WTC11 (cell line): ENCODE measurements at regions not wholly inside any gene's neighbourhood (a gene's known extent, or its start where the extent isn't known, plus 50 kb on each side); places are given as distances from the start of the nearest gene placed in this dataset.
A peak's percentile ranks its signal among the peaks of the same experiment; 100 is the strongest.

ENCODE experiments used
- ATAC-seq: fragments of 200-7000 bp; cut with Tn5 transposase; 2 replicates; pipeline ENCODE4 v1.10.0; 2021; ENCODE audit warnings: mild to moderate bottlenecking, moderate library complexity
- CTCF ChIA-PET: fragments of 300-600 bp; sonication (Branson Sonifier 250); formaldehyde crosslinking; loops from one replicate; lab custom pipeline; 2021; ENCODE audit warnings: antibody characterized with exemption; lab: Charles Lee
- POLR2A ChIA-PET: fragments of 350-600 bp; sonication (Branson Sonifier 250); formaldehyde crosslinking; loops from one replicate; lab custom pipeline; 2021; ENCODE audit warnings: antibody characterized with exemption; lab: Charles Lee
- DNase-seq: peaks from one replicate; pipeline ENCODE4 v3.0.0; 2021; ENCODE audit warnings: low spot score
- H3K27ac Mint-ChIP-seq: 2 replicates; pipeline ENCODE4 v1.8.0; 2021; ENCODE audit warnings: mixed read lengths
- H3K27me3 Mint-ChIP-seq: 2 replicates; pipeline ENCODE4 v1.8.0; 2021; ENCODE audit warnings: low read depth, mild to moderate bottlenecking, moderate library complexity, mixed read lengths
- H3K36me3 Mint-ChIP-seq: 2 replicates; pipeline ENCODE4 v1.8.0; 2021; ENCODE audit warnings: mixed read lengths
- H3K4me1 Mint-ChIP-seq: 2 replicates; pipeline ENCODE4 v1.8.0; 2022; ENCODE audit warnings: mixed read lengths
- H3K4me3 Mint-ChIP-seq: 2 replicates; pipeline ENCODE4 v1.8.0; 2021; ENCODE audit warnings: mild to moderate bottlenecking, moderate library complexity, mixed read lengths
- H3K9me3 Mint-ChIP-seq: 2 replicates; pipeline ENCODE4 v1.8.0; 2021; ENCODE audit warnings: mixed read lengths
- ATF1 ChIP-seq: sonication (generic); formaldehyde crosslinking; IDR thresholded peaks from 2 replicates; pipeline ENCODE4 v1.8.1; 2023; ENCODE audit warnings: mild to moderate bottlenecking, moderate library complexity, missing genetic modification reagents
- GABPB1 ChIP-seq: sonication (generic); formaldehyde crosslinking; IDR thresholded peaks from 2 replicates; pipeline ENCODE4 v1.8.1; 2023; ENCODE audit warnings: mild to moderate bottlenecking, missing genetic modification reagents
- MXD4 ChIP-seq: fragments of 250-450 bp; sonication (Bioruptor Pico); IDR thresholded peaks from 2 replicates; pipeline ENCODE4 v1.8.0; 2021; ENCODE audit warnings: mild to moderate bottlenecking, moderate library complexity, borderline replicate concordance
- ZBTB21 ChIP-seq: sonication (generic); formaldehyde crosslinking; IDR thresholded peaks from 2 replicates; pipeline ENCODE4 v1.8.1; 2023; ENCODE audit warnings: mild to moderate bottlenecking, missing genetic modification reagents, borderline replicate concordance
- ZNF317 ChIP-seq: sonication (generic); formaldehyde crosslinking; IDR thresholded peaks from 2 replicates; pipeline ENCODE4 v1.8.1; 2023; ENCODE audit warnings: low read depth, mild to moderate bottlenecking, moderate library complexity, missing genetic modification reagents, borderline replicate concordance
- ZNF423 ChIP-seq: fragments of 250-450 bp; sonication (Bioruptor Pico); IDR thresholded peaks from 2 replicates; pipeline ENCODE4 v2.1.2; 2022; ENCODE audit warnings: mild to moderate bottlenecking, moderate library complexity
- ZNF671 ChIP-seq: fragments of 250-450 bp; sonication (Bioruptor Pico); IDR thresholded peaks from 2 replicates; pipeline ENCODE4 v1.8.0; 2021; ENCODE audit warnings: mild to moderate bottlenecking
- TF ChIP-seq, protein P1 (sequence below): sonication (generic); formaldehyde crosslinking; IDR thresholded peaks from 2 replicates; pipeline ENCODE4 v1.8.1; 2022; ENCODE audit warnings: missing genetic modification reagents, borderline replicate concordance
- TF ChIP-seq, protein P2 (sequence below): sonication (generic); formaldehyde crosslinking; IDR thresholded peaks from 2 replicates; pipeline ENCODE4 v1.8.1; 2023; ENCODE audit warnings: mild to moderate bottlenecking, missing genetic modification reagents, moderate library complexity
- TF ChIP-seq, protein P3 (sequence below): sonication (generic); formaldehyde crosslinking; IDR thresholded peaks from 2 replicates; pipeline ENCODE4 v1.8.1; 2022; ENCODE audit warnings: low read depth, missing genetic modification reagents, borderline replicate concordance
- TF ChIP-seq, protein P4 (sequence below): sonication (generic); formaldehyde crosslinking; IDR thresholded peaks from 2 replicates; pipeline ENCODE4 v1.8.0; 2022; ENCODE audit warnings: mild to moderate bottlenecking, missing genetic modification reagents
- TF ChIP-seq, protein P5 (sequence below): sonication (generic); formaldehyde crosslinking; IDR thresholded peaks from 2 replicates; pipeline ENCODE4 v1.8.1; 2023; ENCODE audit warnings: mild to moderate bottlenecking, missing genetic modification reagents, borderline replicate concordance
- TF ChIP-seq, protein P6 (sequence below): fragments of 250-450 bp; sonication (Bioruptor Pico); IDR thresholded peaks from 2 replicates; pipeline ENCODE4 v1.9.0; 2021; ENCODE audit warnings: mild to moderate bottlenecking
- TF ChIP-seq, protein P7 (sequence below): sonication (generic); formaldehyde crosslinking; IDR thresholded peaks from 2 replicates; pipeline ENCODE4 v1.8.1; 2023; ENCODE audit warnings: mild to moderate bottlenecking, moderate library complexity, missing genetic modification reagents
- TF ChIP-seq, protein P8 (sequence below): fragments of 250-450 bp; sonication (Bioruptor Pico); IDR thresholded peaks from 2 replicates; pipeline ENCODE4 v1.8.0; 2021; ENCODE audit warnings: mild to moderate bottlenecking
- TF ChIP-seq, protein P9 (sequence below): sonication (generic); formaldehyde crosslinking; IDR thresholded peaks from 2 replicates; pipeline ENCODE4 v1.8.0; 2022; ENCODE audit warnings: mild to moderate bottlenecking, missing genetic modification reagents

DNA sequence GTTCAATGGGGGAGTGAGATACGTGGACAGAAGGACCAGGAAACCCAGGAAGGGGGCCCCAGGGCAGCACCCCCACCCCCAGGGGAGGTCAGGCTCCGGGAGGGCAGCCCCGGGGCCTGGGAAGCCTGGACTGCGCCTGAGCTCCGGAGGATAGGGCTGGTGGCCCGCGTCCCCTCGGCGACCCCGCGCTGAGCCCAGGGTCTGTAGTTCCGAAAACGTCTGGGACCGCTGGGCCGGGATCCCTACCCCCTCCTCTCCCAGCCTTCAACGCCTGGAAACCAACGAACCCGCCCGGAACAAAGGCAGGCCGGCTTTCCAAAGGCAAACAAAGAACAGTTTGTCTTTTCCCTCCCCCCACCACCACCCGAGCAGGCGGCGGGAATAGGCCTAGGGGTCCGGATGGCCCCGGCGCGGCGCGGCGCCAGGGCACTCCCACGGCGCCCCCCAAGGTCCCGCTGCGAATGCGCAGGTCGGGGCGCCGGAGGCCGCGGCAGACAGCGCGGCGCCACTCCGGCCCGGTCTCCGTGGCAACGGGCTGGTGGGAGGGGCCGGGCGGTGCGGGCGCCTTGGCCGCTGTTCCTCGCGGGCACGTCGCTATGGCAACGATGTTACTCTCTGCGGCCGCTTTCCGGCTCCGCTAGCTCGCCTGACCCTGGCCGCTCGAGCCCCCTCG lies 58.5 kb downstream of the IGLL1 start:
- H3K9me3 Mint-ChIP-seq, result no peaks in the 10 kb centered on the region
- DNase-seq, result peak; percentile 92
- CTCF ChIA-PET, result interaction anchor here (0.6 to 2.1 kb wide), 5 partner anchors 70 to 247 kb away, joined by 3 to 9 read pairs (median 3); partner anchors contain the start of gene CHCHD10
- POLR2A ChIA-PET, result no interaction called here
- H3K27me3 Mint-ChIP-seq, result peaks cover 72% of the 10 kb centered on the region
- peaks cover 21% of the 10 kb centered on the region for H3K4me1 Mint-ChIP-seq
- no peaks in the 10 kb centered on the region for H3K36me3 Mint-ChIP-seq
- peak overlapping the region; percentile 75 for H3K4me3 Mint-ChIP-seq
- TF ChIP-seq, protein P1, sequence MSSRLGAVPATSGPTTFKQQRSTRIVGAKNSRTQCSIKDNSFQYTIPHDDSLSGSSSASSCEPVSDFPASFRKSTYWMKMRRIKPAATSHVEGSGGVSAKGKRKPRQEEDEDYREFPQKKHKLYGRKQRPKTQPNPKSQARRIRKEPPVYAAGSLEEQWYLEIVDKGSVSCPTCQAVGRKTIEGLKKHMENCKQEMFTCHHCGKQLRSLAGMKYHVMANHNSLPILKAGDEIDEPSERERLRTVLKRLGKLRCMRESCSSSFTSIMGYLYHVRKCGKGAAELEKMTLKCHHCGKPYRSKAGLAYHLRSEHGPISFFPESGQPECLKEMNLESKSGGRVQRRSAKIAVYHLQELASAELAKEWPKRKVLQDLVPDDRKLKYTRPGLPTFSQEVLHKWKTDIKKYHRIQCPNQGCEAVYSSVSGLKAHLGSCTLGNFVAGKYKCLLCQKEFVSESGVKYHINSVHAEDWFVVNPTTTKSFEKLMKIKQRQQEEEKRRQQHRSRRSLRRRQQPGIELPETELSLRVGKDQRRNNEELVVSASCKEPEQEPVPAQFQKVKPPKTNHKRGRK (CRISPR knock-in tag), result no peak
- TF ChIP-seq GABPB1 (CRISPR knock-in tag), result peak; percentile 64; the same call in 1 of the 2 replicates
- no peak for TF ChIP-seq ZNF671 (CRISPR knock-in tag)
- peak; percentile 86 for TF ChIP-seq ZNF423
- TF ChIP-seq, protein P2, sequence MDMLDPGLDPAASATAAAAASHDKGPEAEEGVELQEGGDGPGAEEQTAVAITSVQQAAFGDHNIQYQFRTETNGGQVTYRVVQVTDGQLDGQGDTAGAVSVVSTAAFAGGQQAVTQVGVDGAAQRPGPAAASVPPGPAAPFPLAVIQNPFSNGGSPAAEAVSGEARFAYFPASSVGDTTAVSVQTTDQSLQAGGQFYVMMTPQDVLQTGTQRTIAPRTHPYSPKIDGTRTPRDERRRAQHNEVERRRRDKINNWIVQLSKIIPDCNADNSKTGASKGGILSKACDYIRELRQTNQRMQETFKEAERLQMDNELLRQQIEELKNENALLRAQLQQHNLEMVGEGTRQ (CRISPR knock-in tag), result no peak
- TF ChIP-seq MXD4 (CRISPR knock-in tag), result no peak
- TF ChIP-seq, all 79 proteins: peak for 2
- ATAC-seq, result peak; percentile 90
- H3K27ac Mint-ChIP-seq, result peak overlapping the region; percentile 76

DNA sequence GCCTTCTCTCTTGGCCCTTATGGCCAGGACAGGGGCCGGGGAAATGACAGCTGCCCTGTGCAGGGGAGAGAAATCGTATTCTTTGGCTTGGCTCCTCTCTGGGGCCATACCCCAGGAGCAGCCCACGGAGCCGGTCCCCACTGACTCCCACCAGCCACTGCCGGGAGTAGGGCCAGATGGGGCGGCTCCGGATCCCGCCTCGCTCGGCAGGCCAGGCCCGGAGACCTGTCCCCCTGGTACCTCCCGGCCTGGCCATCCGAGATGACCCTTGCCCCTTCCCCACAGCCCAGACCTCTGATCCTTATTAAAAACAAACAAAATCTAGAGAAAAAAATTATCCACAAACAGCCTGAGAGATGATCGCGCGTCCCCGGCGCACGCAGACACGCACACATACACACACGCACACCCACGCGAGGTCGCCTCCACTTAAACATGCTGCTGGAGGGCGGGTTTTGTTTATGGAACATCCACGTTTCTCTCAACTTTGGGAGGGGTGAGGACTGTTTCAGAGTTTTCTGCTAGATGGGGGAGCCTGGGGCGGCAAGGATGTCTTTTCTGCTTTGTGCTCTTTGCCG lies 59.1 kb downstream of the IGLL1 start:
- Mint-ChIP-seq H3K36me3 (no peaks in the 10 kb centered on the region), H3K4me1 (peaks cover 21% of the 10 kb centered on the region), H3K4me3 (peak overlapping the region; percentile 75), H3K27ac (peak overlapping the region; percentile 76), H3K27me3 (peaks cover 67% of the 10 kb centered on the region), H3K9me3 (no peaks in the 10 kb centered on the region)
- ATAC-seq (no peak; the same call in 1 of the 2 replicates), DNase-seq (no peak)
- ChIA-PET CTCF (interaction anchor here (1.0 to 2.1 kb wide), 4 partner anchors 70 to 135 kb away, joined by 3 to 9 read pairs (median 6); no protein-coding TSS in a partner anchor), POLR2A (no interaction called here)
- TF ChIP-seq, protein P3, sequence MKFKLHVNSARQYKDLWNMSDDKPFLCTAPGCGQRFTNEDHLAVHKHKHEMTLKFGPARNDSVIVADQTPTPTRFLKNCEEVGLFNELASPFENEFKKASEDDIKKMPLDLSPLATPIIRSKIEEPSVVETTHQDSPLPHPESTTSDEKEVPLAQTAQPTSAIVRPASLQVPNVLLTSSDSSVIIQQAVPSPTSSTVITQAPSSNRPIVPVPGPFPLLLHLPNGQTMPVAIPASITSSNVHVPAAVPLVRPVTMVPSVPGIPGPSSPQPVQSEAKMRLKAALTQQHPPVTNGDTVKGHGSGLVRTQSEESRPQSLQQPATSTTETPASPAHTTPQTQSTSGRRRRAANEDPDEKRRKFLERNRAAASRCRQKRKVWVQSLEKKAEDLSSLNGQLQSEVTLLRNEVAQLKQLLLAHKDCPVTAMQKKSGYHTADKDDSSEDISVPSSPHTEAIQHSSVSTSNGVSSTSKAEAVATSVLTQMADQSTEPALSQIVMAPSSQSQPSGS (CRISPR knock-in tag), result no peak
- no peak for TF ChIP-seq ZBTB21 (CRISPR knock-in tag)
- no peak for TF ChIP-seq ATF1 (CRISPR knock-in tag)
- TF ChIP-seq, protein P4, sequence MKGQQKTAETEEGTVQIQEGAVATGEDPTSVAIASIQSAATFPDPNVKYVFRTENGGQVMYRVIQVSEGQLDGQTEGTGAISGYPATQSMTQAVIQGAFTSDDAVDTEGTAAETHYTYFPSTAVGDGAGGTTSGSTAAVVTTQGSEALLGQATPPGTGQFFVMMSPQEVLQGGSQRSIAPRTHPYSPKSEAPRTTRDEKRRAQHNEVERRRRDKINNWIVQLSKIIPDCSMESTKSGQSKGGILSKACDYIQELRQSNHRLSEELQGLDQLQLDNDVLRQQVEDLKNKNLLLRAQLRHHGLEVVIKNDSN (CRISPR knock-in tag), result no peak
- TF ChIP-seq, protein P5, sequence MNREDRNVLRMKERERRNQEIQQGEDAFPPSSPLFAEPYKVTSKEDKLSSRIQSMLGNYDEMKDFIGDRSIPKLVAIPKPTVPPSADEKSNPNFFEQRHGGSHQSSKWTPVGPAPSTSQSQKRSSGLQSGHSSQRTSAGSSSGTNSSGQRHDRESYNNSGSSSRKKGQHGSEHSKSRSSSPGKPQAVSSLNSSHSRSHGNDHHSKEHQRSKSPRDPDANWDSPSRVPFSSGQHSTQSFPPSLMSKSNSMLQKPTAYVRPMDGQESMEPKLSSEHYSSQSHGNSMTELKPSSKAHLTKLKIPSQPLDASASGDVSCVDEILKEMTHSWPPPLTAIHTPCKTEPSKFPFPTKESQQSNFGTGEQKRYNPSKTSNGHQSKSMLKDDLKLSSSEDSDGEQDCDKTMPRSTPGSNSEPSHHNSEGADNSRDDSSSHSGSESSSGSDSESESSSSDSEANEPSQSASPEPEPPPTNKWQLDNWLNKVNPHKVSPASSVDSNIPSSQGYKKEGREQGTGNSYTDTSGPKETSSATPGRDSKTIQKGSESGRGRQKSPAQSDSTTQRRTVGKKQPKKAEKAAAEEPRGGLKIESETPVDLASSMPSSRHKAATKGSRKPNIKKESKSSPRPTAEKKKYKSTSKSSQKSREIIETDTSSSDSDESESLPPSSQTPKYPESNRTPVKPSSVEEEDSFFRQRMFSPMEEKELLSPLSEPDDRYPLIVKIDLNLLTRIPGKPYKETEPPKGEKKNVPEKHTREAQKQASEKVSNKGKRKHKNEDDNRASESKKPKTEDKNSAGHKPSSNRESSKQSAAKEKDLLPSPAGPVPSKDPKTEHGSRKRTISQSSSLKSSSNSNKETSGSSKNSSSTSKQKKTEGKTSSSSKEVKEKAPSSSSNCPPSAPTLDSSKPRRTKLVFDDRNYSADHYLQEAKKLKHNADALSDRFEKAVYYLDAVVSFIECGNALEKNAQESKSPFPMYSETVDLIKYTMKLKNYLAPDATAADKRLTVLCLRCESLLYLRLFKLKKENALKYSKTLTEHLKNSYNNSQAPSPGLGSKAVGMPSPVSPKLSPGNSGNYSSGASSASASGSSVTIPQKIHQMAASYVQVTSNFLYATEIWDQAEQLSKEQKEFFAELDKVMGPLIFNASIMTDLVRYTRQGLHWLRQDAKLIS (CRISPR knock-in tag), result no peak
- TF ChIP-seq ZNF317 (CRISPR knock-in tag), result no peak
- TF ChIP-seq, protein P6, sequence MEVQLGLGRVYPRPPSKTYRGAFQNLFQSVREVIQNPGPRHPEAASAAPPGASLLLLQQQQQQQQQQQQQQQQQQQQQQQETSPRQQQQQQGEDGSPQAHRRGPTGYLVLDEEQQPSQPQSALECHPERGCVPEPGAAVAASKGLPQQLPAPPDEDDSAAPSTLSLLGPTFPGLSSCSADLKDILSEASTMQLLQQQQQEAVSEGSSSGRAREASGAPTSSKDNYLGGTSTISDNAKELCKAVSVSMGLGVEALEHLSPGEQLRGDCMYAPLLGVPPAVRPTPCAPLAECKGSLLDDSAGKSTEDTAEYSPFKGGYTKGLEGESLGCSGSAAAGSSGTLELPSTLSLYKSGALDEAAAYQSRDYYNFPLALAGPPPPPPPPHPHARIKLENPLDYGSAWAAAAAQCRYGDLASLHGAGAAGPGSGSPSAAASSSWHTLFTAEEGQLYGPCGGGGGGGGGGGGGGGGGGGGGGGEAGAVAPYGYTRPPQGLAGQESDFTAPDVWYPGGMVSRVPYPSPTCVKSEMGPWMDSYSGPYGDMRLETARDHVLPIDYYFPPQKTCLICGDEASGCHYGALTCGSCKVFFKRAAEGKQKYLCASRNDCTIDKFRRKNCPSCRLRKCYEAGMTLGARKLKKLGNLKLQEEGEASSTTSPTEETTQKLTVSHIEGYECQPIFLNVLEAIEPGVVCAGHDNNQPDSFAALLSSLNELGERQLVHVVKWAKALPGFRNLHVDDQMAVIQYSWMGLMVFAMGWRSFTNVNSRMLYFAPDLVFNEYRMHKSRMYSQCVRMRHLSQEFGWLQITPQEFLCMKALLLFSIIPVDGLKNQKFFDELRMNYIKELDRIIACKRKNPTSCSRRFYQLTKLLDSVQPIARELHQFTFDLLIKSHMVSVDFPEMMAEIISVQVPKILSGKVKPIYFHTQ, result no peak
- TF ChIP-seq, protein P7, sequence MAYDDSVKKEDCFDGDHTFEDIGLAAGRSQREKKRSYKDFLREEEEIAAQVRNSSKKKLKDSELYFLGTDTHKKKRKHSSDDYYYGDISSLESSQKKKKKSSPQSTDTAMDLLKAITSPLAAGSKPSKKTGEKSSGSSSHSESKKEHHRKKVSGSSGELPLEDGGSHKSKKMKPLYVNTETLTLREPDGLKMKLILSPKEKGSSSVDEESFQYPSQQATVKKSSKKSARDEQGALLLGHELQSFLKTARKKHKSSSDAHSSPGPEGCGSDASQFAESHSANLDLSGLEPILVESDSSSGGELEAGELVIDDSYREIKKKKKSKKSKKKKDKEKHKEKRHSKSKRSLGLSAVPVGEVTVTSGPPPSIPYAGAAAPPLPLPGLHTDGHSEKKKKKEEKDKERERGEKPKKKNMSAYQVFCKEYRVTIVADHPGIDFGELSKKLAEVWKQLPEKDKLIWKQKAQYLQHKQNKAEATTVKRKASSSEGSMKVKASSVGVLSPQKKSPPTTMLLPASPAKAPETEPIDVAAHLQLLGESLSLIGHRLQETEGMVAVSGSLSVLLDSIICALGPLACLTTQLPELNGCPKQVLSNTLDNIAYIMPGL (CRISPR knock-in tag), result no peak
- TF ChIP-seq, protein P8, sequence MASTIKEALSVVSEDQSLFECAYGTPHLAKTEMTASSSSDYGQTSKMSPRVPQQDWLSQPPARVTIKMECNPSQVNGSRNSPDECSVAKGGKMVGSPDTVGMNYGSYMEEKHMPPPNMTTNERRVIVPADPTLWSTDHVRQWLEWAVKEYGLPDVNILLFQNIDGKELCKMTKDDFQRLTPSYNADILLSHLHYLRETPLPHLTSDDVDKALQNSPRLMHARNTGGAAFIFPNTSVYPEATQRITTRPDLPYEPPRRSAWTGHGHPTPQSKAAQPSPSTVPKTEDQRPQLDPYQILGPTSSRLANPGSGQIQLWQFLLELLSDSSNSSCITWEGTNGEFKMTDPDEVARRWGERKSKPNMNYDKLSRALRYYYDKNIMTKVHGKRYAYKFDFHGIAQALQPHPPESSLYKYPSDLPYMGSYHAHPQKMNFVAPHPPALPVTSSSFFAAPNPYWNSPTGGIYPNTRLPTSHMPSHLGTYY, result no peak
- TF ChIP-seq, protein P9, sequence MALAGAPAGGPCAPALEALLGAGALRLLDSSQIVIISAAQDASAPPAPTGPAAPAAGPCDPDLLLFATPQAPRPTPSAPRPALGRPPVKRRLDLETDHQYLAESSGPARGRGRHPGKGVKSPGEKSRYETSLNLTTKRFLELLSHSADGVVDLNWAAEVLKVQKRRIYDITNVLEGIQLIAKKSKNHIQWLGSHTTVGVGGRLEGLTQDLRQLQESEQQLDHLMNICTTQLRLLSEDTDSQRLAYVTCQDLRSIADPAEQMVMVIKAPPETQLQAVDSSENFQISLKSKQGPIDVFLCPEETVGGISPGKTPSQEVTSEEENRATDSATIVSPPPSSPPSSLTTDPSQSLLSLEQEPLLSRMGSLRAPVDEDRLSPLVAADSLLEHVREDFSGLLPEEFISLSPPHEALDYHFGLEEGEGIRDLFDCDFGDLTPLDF (CRISPR knock-in tag), result no peak
